Thyroid gland (tissue), 4 donors: ENCODE measurements at regions not wholly inside any gene's neighbourhood (a gene's known extent, or its start where the extent isn't known, plus 50 kb on each side); places are given as distances from the start of the nearest gene placed in this dataset.

Experiments used
- POLR2A ChIP-seq, 2 donors: fragments of 450-650 bp; IDR thresholded peaks; one replicate each; pipeline ENCODE4 v1.6.1; 2017; ENCODE audit warnings: antibody characterized with exemption in 2 of 2, mild to moderate bottlenecking in 2 of 2, moderate library complexity in 1 of 2
- TF ChIP-seq, protein P1 (sequence below), 6 experiments: fragments of 200-600 bp in 3 of 6; fragments of 450-650 bp in 3 of 6; sonication (generic) in 3 of 6; IDR thresholded peaks; one replicate each; pipeline ENCODE4 v1.5.1; 2016 to 2019; ENCODE audit warnings: antibody characterized with exemption in 6 of 6, mild to moderate bottlenecking in 2 of 6, inconsistent platforms in 1 of 6, moderate library complexity in 1 of 6

GRCh38 chrY:21600170-21600569 is 65.5 kb downstream of the RBMY1A1 start:
- TF ChIP-seq, protein P1, sequence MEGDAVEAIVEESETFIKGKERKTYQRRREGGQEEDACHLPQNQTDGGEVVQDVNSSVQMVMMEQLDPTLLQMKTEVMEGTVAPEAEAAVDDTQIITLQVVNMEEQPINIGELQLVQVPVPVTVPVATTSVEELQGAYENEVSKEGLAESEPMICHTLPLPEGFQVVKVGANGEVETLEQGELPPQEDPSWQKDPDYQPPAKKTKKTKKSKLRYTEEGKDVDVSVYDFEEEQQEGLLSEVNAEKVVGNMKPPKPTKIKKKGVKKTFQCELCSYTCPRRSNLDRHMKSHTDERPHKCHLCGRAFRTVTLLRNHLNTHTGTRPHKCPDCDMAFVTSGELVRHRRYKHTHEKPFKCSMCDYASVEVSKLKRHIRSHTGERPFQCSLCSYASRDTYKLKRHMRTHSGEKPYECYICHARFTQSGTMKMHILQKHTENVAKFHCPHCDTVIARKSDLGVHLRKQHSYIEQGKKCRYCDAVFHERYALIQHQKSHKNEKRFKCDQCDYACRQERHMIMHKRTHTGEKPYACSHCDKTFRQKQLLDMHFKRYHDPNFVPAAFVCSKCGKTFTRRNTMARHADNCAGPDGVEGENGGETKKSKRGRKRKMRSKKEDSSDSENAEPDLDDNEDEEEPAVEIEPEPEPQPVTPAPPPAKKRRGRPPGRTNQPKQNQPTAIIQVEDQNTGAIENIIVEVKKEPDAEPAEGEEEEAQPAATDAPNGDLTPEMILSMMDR (IDR thresholded peaks at IDR 0.05) = no peak
- TF ChIP-seq POLR2A (IDR thresholded peaks at IDR 0.05) = no peak
